K562 (cell line): ENCODE measurements at regions not wholly inside any gene's neighbourhood (a gene's known extent, or its start where the extent isn't known, plus 50 kb on each side); places are given as distances from the start of the nearest gene placed in this dataset.

Source experiments
- BRD4 ChIP-seq: fragments of 200-600 bp; sonication (generic); IDR thresholded peaks from 2 replicates; pipeline ENCODE4 v1.6.1; 2017; ENCODE audit warnings: inconsistent platforms
- CEBPB ChIP-seq: fragments of 450-650 bp; IDR thresholded peaks from 2 replicates; pipeline ENCODE4 v1.6.1; 2016; ENCODE audit warnings: missing genetic modification characterization, missing compliant biosample characterization
- CHD1 ChIP-seq: fragments of 200-600 bp; sonication (generic); IDR thresholded peaks from one replicate; pipeline ENCODE4 v1.6.1; 2012; ENCODE audit warnings: mild to moderate bottlenecking, moderate library complexity, low read length, inconsistent platforms
- MYC ChIP-seq, 2 experiments: fragments of 250-450 bp in 1 of 2; sonication (Bioruptor Pico) in 1 of 2; IDR thresholded peaks; 2 replicates each; pipeline versions ENCODE4 v1.5.1 to v1.6.1; 2012 to 2021; ENCODE audit warnings: low read depth in 2 of 2, borderline replicate concordance in 1 of 2, improper control_type of control experiment in 1 of 2, low read length in 1 of 2, mild to moderate bottlenecking in 1 of 2, moderate library complexity in 1 of 2
- SMAD3 ChIP-seq: fragments of 450-650 bp; formaldehyde crosslinking; conservative IDR thresholded peaks from 2 replicates; pipeline ENCODE4 v1.4.0; 2020; ENCODE audit warnings: mild to moderate bottlenecking
- SP1 ChIP-seq: sonication (generic); formaldehyde crosslinking; IDR thresholded peaks from 2 replicates; pipeline ENCODE4 v1.8.1; 2022; ENCODE audit warnings: mild to moderate bottlenecking, missing genetic modification reagents
- YY1 ChIP-seq, 3 experiments: IDR thresholded peaks; 2 replicates each; pipeline ENCODE4 v1.6.1; 2011; ENCODE audit warnings: low read length in 2 of 3, mild to moderate bottlenecking in 2 of 3, moderate library complexity in 2 of 3, borderline replicate concordance in 1 of 3, control low read depth in 1 of 3, low read depth in 1 of 3; ENCODE audit not compliant: insufficient read depth in 3 of 3, insufficient replicate concordance in 2 of 3, control insufficient read depth in 1 of 3, insufficient read length in 1 of 3; ENCODE audit errors: extremely low read depth in 1 of 3
- ZNF274 ChIP-seq: IDR thresholded peaks from 2 replicates; pipeline ENCODE4 v1.6.1; 2011; ENCODE audit warnings: low read depth, mild to moderate bottlenecking, low read length, moderate library complexity, borderline replicate concordance
- TF ChIP-seq, protein P1 (sequence below): IDR thresholded peaks from 3 replicates; pipeline ENCODE4 v1.6.1; 2011; ENCODE audit warnings: borderline replicate concordance, mild to moderate bottlenecking, moderate library complexity; ENCODE audit not compliant: insufficient read length; ENCODE audit errors: extremely low read depth
- TF ChIP-seq, protein P2 (sequence below): sonication (generic); formaldehyde crosslinking; IDR thresholded peaks from 2 replicates; pipeline ENCODE4 v1.9.0; 2022; ENCODE audit warnings: mild to moderate bottlenecking, missing genetic modification reagents

GRCh38 chr10:109762555-109762954, 160.8 kb downstream of the XPNPEP1 start:
- TF ChIP-seq SP1 = no peak
- no peak for TF ChIP-seq CEBPB (tag)
- TF ChIP-seq, protein P1, sequence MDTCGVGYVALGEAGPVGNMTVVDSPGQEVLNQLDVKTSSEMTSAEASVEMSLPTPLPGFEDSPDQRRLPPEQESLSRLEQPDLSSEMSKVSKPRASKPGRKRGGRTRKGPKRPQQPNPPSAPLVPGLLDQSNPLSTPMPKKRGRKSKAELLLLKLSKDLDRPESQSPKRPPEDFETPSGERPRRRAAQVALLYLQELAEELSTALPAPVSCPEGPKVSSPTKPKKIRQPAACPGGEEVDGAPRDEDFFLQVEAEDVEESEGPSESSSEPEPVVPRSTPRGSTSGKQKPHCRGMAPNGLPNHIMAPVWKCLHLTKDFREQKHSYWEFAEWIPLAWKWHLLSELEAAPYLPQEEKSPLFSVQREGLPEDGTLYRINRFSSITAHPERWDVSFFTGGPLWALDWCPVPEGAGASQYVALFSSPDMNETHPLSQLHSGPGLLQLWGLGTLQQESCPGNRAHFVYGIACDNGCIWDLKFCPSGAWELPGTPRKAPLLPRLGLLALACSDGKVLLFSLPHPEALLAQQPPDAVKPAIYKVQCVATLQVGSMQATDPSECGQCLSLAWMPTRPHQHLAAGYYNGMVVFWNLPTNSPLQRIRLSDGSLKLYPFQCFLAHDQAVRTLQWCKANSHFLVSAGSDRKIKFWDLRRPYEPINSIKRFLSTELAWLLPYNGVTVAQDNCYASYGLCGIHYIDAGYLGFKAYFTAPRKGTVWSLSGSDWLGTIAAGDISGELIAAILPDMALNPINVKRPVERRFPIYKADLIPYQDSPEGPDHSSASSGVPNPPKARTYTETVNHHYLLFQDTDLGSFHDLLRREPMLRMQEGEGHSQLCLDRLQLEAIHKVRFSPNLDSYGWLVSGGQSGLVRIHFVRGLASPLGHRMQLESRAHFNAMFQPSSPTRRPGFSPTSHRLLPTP = no peak
- TF ChIP-seq, protein P2, sequence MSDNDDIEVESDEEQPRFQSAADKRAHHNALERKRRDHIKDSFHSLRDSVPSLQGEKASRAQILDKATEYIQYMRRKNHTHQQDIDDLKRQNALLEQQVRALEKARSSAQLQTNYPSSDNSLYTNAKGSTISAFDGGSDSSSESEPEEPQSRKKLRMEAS (CRISPR knock-in tag) = no peak
- no peak for TF ChIP-seq BRD4
- no peak for TF ChIP-seq MYC (IDR thresholded peaks at IDR 0.05; ENCODE audit: low read depth, low read length)
- TF ChIP-seq MYC (CRISPR knock-in tag; IDR thresholded peaks at IDR 0.05; ENCODE audit: borderline replicate concordance, low read depth) = no peak
- TF ChIP-seq ZNF274 = no peak
- TF ChIP-seq SMAD3 (CRISPR knock-in tag) = no peak
- no peak for TF ChIP-seq YY1 (IDR thresholded peaks at IDR 0.05; ENCODE audit: borderline replicate concordance in 1 of 3, control insufficient read depth in 1 of 3, extremely low read depth in 1 of 3, insufficient read depth in 3 of 3, insufficient read length in 1 of 3, insufficient replicate concordance in 2 of 3, low read depth in 1 of 3, low read length in 2 of 3)
- TF ChIP-seq CHD1 = no peak
